ENCODE measurements at regions not wholly inside any gene's neighbourhood (a gene's known extent, or its start where the extent isn't known, plus 50 kb on each side); places are given as distances from the start of the nearest gene placed in this dataset.

GRCh38 chr7:25356534-25357151 is 128.4 kb upstream of the NPVF start:
- TF ChIP-seq, protein P1, sequence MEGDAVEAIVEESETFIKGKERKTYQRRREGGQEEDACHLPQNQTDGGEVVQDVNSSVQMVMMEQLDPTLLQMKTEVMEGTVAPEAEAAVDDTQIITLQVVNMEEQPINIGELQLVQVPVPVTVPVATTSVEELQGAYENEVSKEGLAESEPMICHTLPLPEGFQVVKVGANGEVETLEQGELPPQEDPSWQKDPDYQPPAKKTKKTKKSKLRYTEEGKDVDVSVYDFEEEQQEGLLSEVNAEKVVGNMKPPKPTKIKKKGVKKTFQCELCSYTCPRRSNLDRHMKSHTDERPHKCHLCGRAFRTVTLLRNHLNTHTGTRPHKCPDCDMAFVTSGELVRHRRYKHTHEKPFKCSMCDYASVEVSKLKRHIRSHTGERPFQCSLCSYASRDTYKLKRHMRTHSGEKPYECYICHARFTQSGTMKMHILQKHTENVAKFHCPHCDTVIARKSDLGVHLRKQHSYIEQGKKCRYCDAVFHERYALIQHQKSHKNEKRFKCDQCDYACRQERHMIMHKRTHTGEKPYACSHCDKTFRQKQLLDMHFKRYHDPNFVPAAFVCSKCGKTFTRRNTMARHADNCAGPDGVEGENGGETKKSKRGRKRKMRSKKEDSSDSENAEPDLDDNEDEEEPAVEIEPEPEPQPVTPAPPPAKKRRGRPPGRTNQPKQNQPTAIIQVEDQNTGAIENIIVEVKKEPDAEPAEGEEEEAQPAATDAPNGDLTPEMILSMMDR (IDR thresholded peaks at IDR 0.05), result no peak
- TF ChIP-seq POLR2A (IDR thresholded peaks at IDR 0.05), result no peak
